GM12878 (cell line): ENCODE measurements at regions not wholly inside any gene's neighbourhood (a gene's known extent, or its start where the extent isn't known, plus 50 kb on each side); places are given as distances from the start of the nearest gene placed in this dataset.
A peak's percentile ranks its signal among the peaks of the same experiment; 100 is the strongest.

ENCODE experiments used
- ATAC-seq: fragments of 200-7000 bp; cut with Tn5 transposase; 3 replicates; pipeline ENCODE4 v1.9.1; 2020; ENCODE audit warnings: mild to moderate bottlenecking, moderate library complexity
- BruUV-seq: library from RNA; stranded (reverse); fragments of 400-500 nt; replicated peaks from 2 replicates; lab custom pipeline; 2021; lab: Mats Ljungman, UMichigan
- CTCF ChIA-PET: fragments of 300-600 bp; sonication (Branson Sonifier 250); formaldehyde crosslinking; extraction: SDS; loops from one replicate; lab custom pipeline; 2021; ENCODE audit warnings: inconsistent platforms; lab: Yijun Ruan, JAX
- POLR2A ChIA-PET: fragments of 350-600 bp; formaldehyde crosslinking; extraction: SDS; loops from one replicate; lab custom pipeline; 2021; ENCODE audit warnings: inconsistent platforms; lab: Charles Lee
- RAD21 ChIA-PET: fragments of 300-600 bp; sonication (Branson Sonifier 250); formaldehyde crosslinking; loops from one replicate; lab custom pipeline; 2023; ENCODE audit warnings: antibody characterized with exemption; ENCODE audit not compliant: unreplicated experiment; lab: Charles Lee
- SMC1A ChIA-PET: fragments of 300-600 bp; sonication (Branson Sonifier 250); formaldehyde crosslinking; loops from one replicate; lab custom pipeline; 2023; ENCODE audit not compliant: unreplicated experiment, uncharacterized antibody; lab: Charles Lee
- DNase-seq: peaks from one replicate; pipeline ENCODE4 v3.0.0-alpha.2; 2011; ENCODE audit warnings: low read depth, low spot score
- FAIRE-seq: peaks from 3 replicates; lab custom pipeline; 2011; peaks lifted over from hg19 to GRCh38; lab: Jason Lieb, UNC
- H2AFZ ChIP-seq: 2 replicates; pipeline ENCODE4 v1.6.0; 2011; ENCODE audit warnings: low read depth, low read length, control low read depth; ENCODE audit not compliant: control insufficient read depth
- H3K27ac ChIP-seq: 2 replicates; pipeline ENCODE4 v1.5.1; 2011; ENCODE audit warnings: control low read depth; ENCODE audit not compliant: control insufficient read depth, insufficient read depth
- H3K27me3 ChIP-seq, 2 experiments: replicated peaks in 1 of 2; 2 replicates each; pipeline versions ENCODE4 v1.6.0 to v1.6.1; 2011; ENCODE audit warnings: low read length in 1 of 2; ENCODE audit not compliant: control insufficient read depth in 2 of 2, insufficient read depth in 2 of 2
- H3K36me3 ChIP-seq, 2 experiments: 2 replicates each; pipeline ENCODE4 v1.5.1; 2011; ENCODE audit warnings: low read length in 1 of 2; ENCODE audit not compliant: control insufficient read depth in 2 of 2, insufficient read depth in 2 of 2
- H3K4me1 ChIP-seq: 2 replicates; pipeline ENCODE4 v1.6.1; 2011; ENCODE audit warnings: mild to moderate bottlenecking, low read length, moderate library complexity, mixed read lengths; ENCODE audit not compliant: control insufficient read depth, insufficient read depth
- H3K4me2 ChIP-seq: 2 replicates; pipeline ENCODE4 v1.6.0; 2011; ENCODE audit warnings: control low read depth; ENCODE audit not compliant: control insufficient read depth, insufficient read depth
- H3K4me3 ChIP-seq: fragments of 200-600 bp; sonication (generic); 2 replicates; pipeline ENCODE4 v1.5.1; 2016
- H3K79me2 ChIP-seq: 2 replicates; pipeline ENCODE4 v1.6.0; 2011; ENCODE audit warnings: low read length; ENCODE audit not compliant: control insufficient read depth, insufficient read depth
- H3K9ac ChIP-seq: 2 replicates; pipeline ENCODE4 v1.8.0; 2011; ENCODE audit warnings: low read length, control low read depth, mixed read lengths; ENCODE audit not compliant: control insufficient read depth, insufficient read depth
- H3K9me3 ChIP-seq: replicated peaks from 3 replicates; pipeline ENCODE4 v1.5.1; 2011; ENCODE audit warnings: mild to moderate bottlenecking, low read length; ENCODE audit not compliant: control insufficient read depth, insufficient read depth
- H4K20me1 ChIP-seq: 2 replicates; pipeline ENCODE4 v1.6.0; 2011; ENCODE audit not compliant: control insufficient read depth, insufficient read depth
- BHLHE40 ChIP-seq, 2 experiments: fragments of 450-650 bp in 1 of 2; IDR thresholded peaks; 2 replicates each; pipeline ENCODE4 v1.6.1; 2011 to 2017; ENCODE audit warnings: low read depth in 2 of 2, borderline replicate concordance in 1 of 2, improper control_type of control experiment in 1 of 2, low read length in 1 of 2, mild to moderate bottlenecking in 1 of 2
- IKZF1 ChIP-seq: fragments of 450-650 bp; conservative IDR thresholded peaks from 2 replicates; pipeline ENCODE4 v1.6.1; 2017; ENCODE audit warnings: antibody characterized with exemption, mild to moderate bottlenecking
- RCOR1 ChIP-seq: conservative IDR thresholded peaks from 2 replicates; pipeline ENCODE4 v1.6.1; 2012; ENCODE audit warnings: low read depth, low read length, improper control_type of control experiment
- USF1 ChIP-seq: IDR thresholded peaks from 2 replicates; pipeline ENCODE4 v1.6.1; 2011; ENCODE audit warnings: borderline replicate concordance, low read depth, mild to moderate bottlenecking, moderate library complexity, mixed read lengths, low read length; ENCODE audit not compliant: insufficient read depth; ENCODE audit errors: extremely low read length
- ZNF217 ChIP-seq: fragments of 450-650 bp; IDR thresholded peaks from 2 replicates; pipeline ENCODE4 v1.6.1; 2017; ENCODE audit warnings: antibody characterized with exemption, mild to moderate bottlenecking
- WGBS: methylation state at CpG from one replicate; pipeline ENCODE4 v1.1.6; 2016; ENCODE audit warnings: low lambda C conversion rate; ENCODE audit not compliant: insufficient replicate concordance, insufficient coverage; ENCODE audit errors: missing lambda C conversion rate; 5-methylcytosine and 5-hydroxymethylcytosine counted together
- in situ Hi-C: fragments of 300-500 bp; cut with MboI; formaldehyde crosslinking; loops from 9 replicates; pipeline ENCODE4 v1.14.3; 2018; ENCODE audit warnings: mixed read lengths
- intact Hi-C: fragments of 100-400 bp; cut with micrococcal nuclease; formaldehyde crosslinking; loops from one replicate; pipeline ENCODE4 v1.14.2; 2022; ENCODE audit not compliant: unreplicated experiment

- ChIA-PET POLR2A (no interaction called here), CTCF (no interaction called here)
- H3K27me3 ChIP-seq, result peaks cover 6 to 7% of the 10 kb centered on the region in 2 experiments; a peak in 3 of 4 replicates
- no peak overlapping the region for H3K4me2 ChIP-seq
- FAIRE-seq (no peak), DNase-seq (no peak), ATAC-seq (no peak)
- no peaks in the 10 kb centered on the region for H3K36me3 ChIP-seq
- 45% methylated on average over 8 of the region's 8 CpGs for whole genome bisulfite sequencing
- no peak overlapping the region for H3K9ac ChIP-seq
- H3K4me3 ChIP-seq, result no peak overlapping the region
- intact Hi-C loops (loop anchor here (10.0 kb wide), 1 partner anchor 317 kb away; the partner anchor contains the start of gene IER5L), in situ Hi-C loops (no loop called here)
- no peaks in the 10 kb centered on the region for H3K9me3 ChIP-seq
- peaks cover 13% of the 10 kb centered on the region for H3K4me1 ChIP-seq
- H3K79me2 ChIP-seq, result no peaks in the 10 kb centered on the region
- TF ChIP-seq ZNF217, result no peak
- peak in 1 of 2 experiments; percentile 59; a peak in 1 of 4 replicates for TF ChIP-seq BHLHE40 (IDR thresholded peaks at IDR 0.05; ENCODE audit: borderline replicate concordance in 1 of 2, low read depth in 2 of 2, low read length in 1 of 2)
- peak; percentile 4 for TF ChIP-seq USF1
- TF ChIP-seq, all 136 proteins: peak for 2
- no peak overlapping the region for H3K27ac ChIP-seq
- ChIA-PET RAD21 (no interaction called here), SMC1A (no interaction called here)
- no peak overlapping the region for H2AFZ ChIP-seq
- H4K20me1 ChIP-seq, result no peaks in the 10 kb centered on the region
- no TSS peak for BruUV-seq
These were observed 129.4 kb downstream of the C9orf50 start for GRCh38 chr9:129491487-129491855.

- no peak for FAIRE-seq
- Histone ChIP-seq H3K4me3 (no peak overlapping the region), H3K4me1 (peaks cover 7% of the 10 kb centered on the region), H2AFZ (no peak overlapping the region), H3K27ac (no peak overlapping the region), H3K27me3 (peaks cover 2 to 5% of the 10 kb centered on the region in 2 experiments; a peak in 3 of 4 replicates), H3K9ac (no peak overlapping the region), H3K9me3 (no peaks in the 10 kb centered on the region), H3K79me2 (no peaks in the 10 kb centered on the region), H4K20me1 (no peaks in the 10 kb centered on the region), H3K4me2 (no peak overlapping the region), H3K36me3 (no peaks in the 10 kb centered on the region)
- ChIA-PET POLR2A (no interaction called here), CTCF (interaction anchor here (0.9 kb wide), 1 partner anchor 347 kb away, joined by 5 read pairs; no protein-coding TSS in a partner anchor), SMC1A (no interaction called here), RAD21 (interaction anchor here (2.0 kb wide), 1 partner anchor 31 kb away, joined by 7 read pairs; no protein-coding TSS in a partner anchor)
- intact Hi-C loops (loop anchor here (10.0 kb wide), 1 partner anchor 316 kb away; the partner anchor contains the start of gene IER5L), in situ Hi-C loops (no loop called here)
- no peak for ATAC-seq
- no TSS peak for BruUV-seq
- TF ChIP-seq RCOR1 (no peak), IKZF1 (0 out of 2 replicates have a peak, but pooled peaks have one; percentile 18)
- WGBS, result 38% methylated on average over 11 of the region's 11 CpGs
- no peak for DNase-seq
These were observed 130.1 kb downstream of the C9orf50 start for GRCh38 chr9:129490583-129491486.
